OCI-LY1 (cell line): ENCODE measurements at regions not wholly inside any gene's neighbourhood (a gene's known extent, or its start where the extent isn't known, plus 50 kb on each side); places are given as distances from the start of the nearest gene placed in this dataset.

ENCODE experiments used
- EZH2 ChIP-seq: fragments of 200-600 bp; sonication (generic), shearing (Covaris generic); IDR thresholded peaks from 2 replicates; pipeline ENCODE4 v1.8.0; 2017; ENCODE audit warnings: borderline replicate concordance, mixed run types, mild to moderate bottlenecking, antibody characterized with exemption, low read length, moderate library complexity, mixed read lengths
- TF ChIP-seq, protein P1 (sequence below): fragments of 200-600 bp; sonication (generic), shearing (Covaris generic); IDR thresholded peaks from 2 replicates; pipeline ENCODE4 v1.5.1; 2017; ENCODE audit warnings: mild to moderate bottlenecking, antibody characterized with exemption, low read length, moderate library complexity, mixed read lengths

DNA sequence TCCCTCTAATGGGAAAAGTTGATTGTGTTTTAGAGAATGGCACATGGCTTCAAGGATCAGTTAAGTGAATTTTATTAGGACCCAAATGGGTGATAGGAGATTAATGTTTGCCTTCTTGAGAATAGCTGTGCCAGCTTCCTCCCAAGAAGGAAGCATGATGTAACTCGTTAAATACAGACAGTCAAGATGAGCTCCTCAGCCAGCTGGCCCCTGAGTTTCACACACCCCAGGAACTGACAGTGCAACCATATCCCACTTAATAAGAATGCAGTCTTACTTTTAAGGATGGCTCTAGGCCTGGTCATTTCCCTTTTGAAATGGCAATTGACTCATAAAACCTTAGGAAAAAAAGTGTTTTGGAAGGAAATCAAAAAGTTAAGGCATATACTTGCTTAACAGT is 472.8 kb upstream of the KCNMB2 start:
- TF ChIP-seq EZH2, result no peak
- TF ChIP-seq, protein P1, sequence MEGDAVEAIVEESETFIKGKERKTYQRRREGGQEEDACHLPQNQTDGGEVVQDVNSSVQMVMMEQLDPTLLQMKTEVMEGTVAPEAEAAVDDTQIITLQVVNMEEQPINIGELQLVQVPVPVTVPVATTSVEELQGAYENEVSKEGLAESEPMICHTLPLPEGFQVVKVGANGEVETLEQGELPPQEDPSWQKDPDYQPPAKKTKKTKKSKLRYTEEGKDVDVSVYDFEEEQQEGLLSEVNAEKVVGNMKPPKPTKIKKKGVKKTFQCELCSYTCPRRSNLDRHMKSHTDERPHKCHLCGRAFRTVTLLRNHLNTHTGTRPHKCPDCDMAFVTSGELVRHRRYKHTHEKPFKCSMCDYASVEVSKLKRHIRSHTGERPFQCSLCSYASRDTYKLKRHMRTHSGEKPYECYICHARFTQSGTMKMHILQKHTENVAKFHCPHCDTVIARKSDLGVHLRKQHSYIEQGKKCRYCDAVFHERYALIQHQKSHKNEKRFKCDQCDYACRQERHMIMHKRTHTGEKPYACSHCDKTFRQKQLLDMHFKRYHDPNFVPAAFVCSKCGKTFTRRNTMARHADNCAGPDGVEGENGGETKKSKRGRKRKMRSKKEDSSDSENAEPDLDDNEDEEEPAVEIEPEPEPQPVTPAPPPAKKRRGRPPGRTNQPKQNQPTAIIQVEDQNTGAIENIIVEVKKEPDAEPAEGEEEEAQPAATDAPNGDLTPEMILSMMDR, result no peak
